NCI-H128 (cell line): ENCODE measurements at regions not wholly inside any gene's neighbourhood (a gene's known extent, or its start where the extent isn't known, plus 50 kb on each side); places are given as distances from the start of the nearest gene placed in this dataset.

Experiments
- DNase-seq: peaks from one replicate; lab custom pipeline; 2025; ENCODE audit not compliant: unreplicated experiment; lab: John Stamatoyannopoulos, UW

GRCh38 chr2:8529706-8530277, 152.1 kb upstream of the ID2 start:
- no peak for DNase-seq

- DNase-seq = no peak
Observed at GRCh38 chr2:8531481-8531880, 150.4 kb upstream of the ID2 start.

- no peak for DNase-seq
Observed at GRCh38 chr2:8532438-8532837, 149.4 kb upstream of the ID2 start.

- no peak for DNase-seq
Observed at GRCh38 chr2:8533923-8534322, 147.9 kb upstream of the ID2 start.

GRCh38 chr2:8534386-8534728, 147.5 kb upstream of the ID2 start:
- no peak for DNase-seq

- DNase-seq = no peak
Observed at GRCh38 chr2:8534729-8535468, 147.0 kb upstream of the ID2 start.

GRCh38 chr2:8535469-8535795, 146.4 kb upstream of the ID2 start:
- no peak for DNase-seq

- no peak for DNase-seq
Observed at GRCh38 chr2:8535821-8536685, 145.8 kb upstream of the ID2 start.

- DNase-seq = no peak
Observed at GRCh38 chr2:8536686-8537561, 144.9 kb upstream of the ID2 start.

- no peak for DNase-seq
Observed at GRCh38 chr2:8537562-8538155, 144.2 kb upstream of the ID2 start.

GRCh38 chr2:8538531-8538930, 143.3 kb upstream of the ID2 start:
- DNase-seq = no peak

- no peak for DNase-seq
Observed at GRCh38 chr2:8538931-8539621, 142.8 kb upstream of the ID2 start.

- DNase-seq = no peak
Observed at GRCh38 chr2:8539743-8540551, 141.9 kb upstream of the ID2 start.

GRCh38 chr2:8540552-8541055, 141.3 kb upstream of the ID2 start:
- no peak for DNase-seq

GRCh38 chr2:8541223-8541622, 140.6 kb upstream of the ID2 start:
- no peak for DNase-seq

- DNase-seq = no peak
Observed at GRCh38 chr2:8541636-8542035, 140.2 kb upstream of the ID2 start.

GRCh38 chr2:8542381-8543059, 139.3 kb upstream of the ID2 start:
- no peak for DNase-seq

GRCh38 chr2:8543060-8543382, 138.8 kb upstream of the ID2 start:
- no peak for DNase-seq
